Left ventricle myocardium inferior (tissue), 1 donor: ENCODE measurements at regions not wholly inside any gene's neighbourhood (a gene's known extent, or its start where the extent isn't known, plus 50 kb on each side); places are given as distances from the start of the nearest gene placed in this dataset.

ENCODE experiments used
- DNase-seq: peaks from one replicate; pipeline ENCODE4 v3.0.0-alpha.2; 2020
- H3K27ac ChIP-seq: fragments of 200-600 bp; replicated peaks from 2 replicates; pipeline ENCODE4 v1.8.0; 2021
- H3K27me3 ChIP-seq: fragments of 200-600 bp; 2 replicates; pipeline ENCODE4 v1.8.0; 2021; ENCODE audit warnings: low read depth
- H3K36me3 ChIP-seq: fragments of 200-600 bp; 2 replicates; pipeline ENCODE4 v1.8.0; 2021
- H3K4me1 ChIP-seq: fragments of 200-600 bp; 2 replicates; pipeline ENCODE4 v1.8.0; 2021
- H3K4me3 ChIP-seq: fragments of 200-600 bp; 2 replicates; pipeline ENCODE4 v1.8.0; 2021; ENCODE audit warnings: mild to moderate bottlenecking, moderate library complexity
- H3K9me3 ChIP-seq: fragments of 200-600 bp; replicated peaks from 2 replicates; pipeline ENCODE4 v1.8.0; 2021
- intact Hi-C: fragments of 100-400 bp; cut with micrococcal nuclease; formaldehyde crosslinking; loops from one replicate; pipeline ENCODE4 v1.11.0; 2022
- TF ChIP-seq, protein P1 (sequence below): fragments of 200-600 bp; IDR thresholded peaks from 2 replicates; pipeline ENCODE4 v1.8.0; 2021; ENCODE audit warnings: antibody characterized with exemption, mild to moderate bottlenecking, borderline replicate concordance
- donor health status: DM: no; HTN: yes; CAD: no; lungs with severe emphysema.

DNA sequence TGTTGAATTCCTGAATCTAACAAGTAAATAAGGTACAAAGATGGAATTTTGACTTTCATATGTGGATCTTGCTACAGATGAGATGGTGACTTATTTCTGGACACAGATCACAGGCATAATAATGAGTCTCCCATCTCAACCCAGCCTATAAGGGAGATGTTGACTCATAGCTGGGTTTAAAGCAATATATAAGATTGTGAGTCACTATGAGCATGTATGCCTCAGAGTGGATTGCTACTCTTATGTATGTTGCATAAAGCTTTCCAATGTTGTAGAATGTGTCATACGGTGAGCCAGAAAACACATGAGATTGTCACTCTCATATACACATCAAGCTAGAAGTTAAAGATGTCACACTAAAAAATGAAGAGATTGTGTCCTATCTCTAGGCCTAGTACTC, 884.3 kb upstream of the TSPY4 start:
- no peak overlapping the region for H3K27ac ChIP-seq
- no peak for DNase-seq
- no peak overlapping the region for H3K4me3 ChIP-seq
- TF ChIP-seq, protein P1, sequence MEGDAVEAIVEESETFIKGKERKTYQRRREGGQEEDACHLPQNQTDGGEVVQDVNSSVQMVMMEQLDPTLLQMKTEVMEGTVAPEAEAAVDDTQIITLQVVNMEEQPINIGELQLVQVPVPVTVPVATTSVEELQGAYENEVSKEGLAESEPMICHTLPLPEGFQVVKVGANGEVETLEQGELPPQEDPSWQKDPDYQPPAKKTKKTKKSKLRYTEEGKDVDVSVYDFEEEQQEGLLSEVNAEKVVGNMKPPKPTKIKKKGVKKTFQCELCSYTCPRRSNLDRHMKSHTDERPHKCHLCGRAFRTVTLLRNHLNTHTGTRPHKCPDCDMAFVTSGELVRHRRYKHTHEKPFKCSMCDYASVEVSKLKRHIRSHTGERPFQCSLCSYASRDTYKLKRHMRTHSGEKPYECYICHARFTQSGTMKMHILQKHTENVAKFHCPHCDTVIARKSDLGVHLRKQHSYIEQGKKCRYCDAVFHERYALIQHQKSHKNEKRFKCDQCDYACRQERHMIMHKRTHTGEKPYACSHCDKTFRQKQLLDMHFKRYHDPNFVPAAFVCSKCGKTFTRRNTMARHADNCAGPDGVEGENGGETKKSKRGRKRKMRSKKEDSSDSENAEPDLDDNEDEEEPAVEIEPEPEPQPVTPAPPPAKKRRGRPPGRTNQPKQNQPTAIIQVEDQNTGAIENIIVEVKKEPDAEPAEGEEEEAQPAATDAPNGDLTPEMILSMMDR: no peak
- H3K9me3 ChIP-seq: no peaks in the 10 kb centered on the region
- H3K4me1 ChIP-seq: no peaks in the 10 kb centered on the region
- intact Hi-C loops: no loop called here
- H3K27me3 ChIP-seq: no peaks in the 10 kb centered on the region
- H3K36me3 ChIP-seq: no peaks in the 10 kb centered on the region

- Histone ChIP-seq H3K4me1 (no peaks in the 10 kb centered on the region), H3K36me3 (no peaks in the 10 kb centered on the region), H3K9me3 (no peaks in the 10 kb centered on the region), H3K4me3 (no peak overlapping the region), H3K27me3 (no peaks in the 10 kb centered on the region), H3K27ac (no peak overlapping the region)
- no peak for DNase-seq
- intact Hi-C loops: no loop called here
- TF ChIP-seq, protein P1: no peak
Observed at GRCh38 chrY:8466813-8467212, 870.5 kb upstream of the TSPY4 start.

- no peaks in the 10 kb centered on the region for H3K9me3 ChIP-seq
- no peak overlapping the region for H3K27ac ChIP-seq
- no peak for DNase-seq
- no peaks in the 10 kb centered on the region for H3K4me1 ChIP-seq
- intact Hi-C loops: no loop called here
- H3K27me3 ChIP-seq: no peaks in the 10 kb centered on the region
- TF ChIP-seq, protein P1: no peak
- no peaks in the 10 kb centered on the region for H3K36me3 ChIP-seq
- H3K4me3 ChIP-seq: no peak overlapping the region
Observed at GRCh38 chrY:8470249-8470648, 867.0 kb upstream of the TSPY4 start.

GRCh38 chrY:8479141-8479540, 858.1 kb upstream of the TSPY4 start:
- TF ChIP-seq, protein P1: no peak
- no peaks in the 10 kb centered on the region for H3K27me3 ChIP-seq
- intact Hi-C loops: no loop called here

DNA sequence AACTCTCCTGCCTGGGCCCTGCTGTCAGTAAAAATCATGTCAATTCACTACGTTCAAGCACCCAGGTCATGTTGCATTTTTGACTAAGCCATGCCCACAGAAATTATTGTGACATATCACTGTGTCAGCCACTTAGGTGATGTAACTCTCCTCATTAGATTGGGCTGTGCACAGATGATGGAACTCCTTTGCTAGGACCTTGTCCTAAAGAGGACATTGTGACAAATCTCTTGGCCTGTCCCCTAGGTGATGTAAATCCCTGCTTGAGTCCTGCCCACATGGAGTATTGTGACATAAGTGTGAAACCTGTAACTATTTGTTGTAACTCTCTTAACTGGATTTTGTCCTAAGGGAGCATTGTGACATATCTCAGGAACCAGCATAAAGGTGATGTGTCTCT, 848.3 kb upstream of the TSPY4 start:
- Histone ChIP-seq H3K36me3 (no peaks in the 10 kb centered on the region), H3K27ac (no peak overlapping the region), H3K4me3 (no peak overlapping the region), H3K9me3 (no peaks in the 10 kb centered on the region), H3K27me3 (no peaks in the 10 kb centered on the region), H3K4me1 (no peaks in the 10 kb centered on the region)
- DNase-seq: no peak
- TF ChIP-seq, protein P1: no peak
- intact Hi-C loops: no loop called here

More at GRCh38 chrY:8479141-8479540, 858.1 kb upstream of the TSPY4 start:
- H3K4me3 ChIP-seq: no peak overlapping the region
- no peaks in the 10 kb centered on the region for H3K9me3 ChIP-seq
- no peaks in the 10 kb centered on the region for H3K36me3 ChIP-seq
- H3K4me1 ChIP-seq: no peaks in the 10 kb centered on the region
- H3K27ac ChIP-seq: no peak overlapping the region
- DNase-seq: no peak
